Osteocyte (in vitro differentiated cells): ENCODE measurements at regions not wholly inside any gene's neighbourhood (a gene's known extent, or its start where the extent isn't known, plus 50 kb on each side); places are given as distances from the start of the nearest gene placed in this dataset.

ENCODE experiments used
- DNase-seq: peaks from one replicate; pipeline ENCODE4 v3.0.0; 2021; ENCODE audit warnings: mixed read lengths; ENCODE audit not compliant: unreplicated experiment; ENCODE audit errors: extremely low spot score
- H3K27ac Mint-ChIP-seq: one replicate; pipeline ENCODE4 v1.8.0; 2021; ENCODE audit warnings: mild to moderate bottlenecking, mixed read lengths; ENCODE audit not compliant: unreplicated experiment
- H3K27me3 Mint-ChIP-seq: one replicate; pipeline ENCODE4 v1.8.0; 2021; ENCODE audit warnings: mixed read lengths; ENCODE audit not compliant: unreplicated experiment
- H3K36me3 Mint-ChIP-seq: one replicate; pipeline ENCODE4 v1.8.0; 2021; ENCODE audit warnings: mixed read lengths; ENCODE audit not compliant: unreplicated experiment
- H3K4me1 Mint-ChIP-seq: one replicate; pipeline ENCODE4 v1.8.0; 2021; ENCODE audit warnings: mixed read lengths; ENCODE audit not compliant: unreplicated experiment
- H3K4me3 Mint-ChIP-seq: one replicate; pipeline ENCODE4 v1.8.0; 2021; ENCODE audit warnings: mild to moderate bottlenecking, moderate library complexity, mixed read lengths; ENCODE audit not compliant: unreplicated experiment
- H3K9me3 Mint-ChIP-seq: one replicate; pipeline ENCODE4 v1.8.0; 2021; ENCODE audit warnings: mixed read lengths; ENCODE audit not compliant: unreplicated experiment
- CTCF ChIP-seq: fragments of 200-600 bp; sonication (generic); IDR thresholded peaks from 2 replicates; pipeline ENCODE4 v1.5.0; 2021; ENCODE audit warnings: antibody characterized with exemption, mild to moderate bottlenecking, moderate library complexity

- H3K36me3 Mint-ChIP-seq = no peaks in the 10 kb centered on the region
- H3K27ac Mint-ChIP-seq = no peak overlapping the region
- H3K4me3 Mint-ChIP-seq = no peak overlapping the region
- no peaks in the 10 kb centered on the region for H3K27me3 Mint-ChIP-seq
- peaks cover 27% of the 10 kb centered on the region for H3K9me3 Mint-ChIP-seq
- no peak for TF ChIP-seq CTCF
- no peaks in the 10 kb centered on the region for H3K4me1 Mint-ChIP-seq
- DNase-seq = no peak
These were observed 324.3 kb downstream of the GABRG2 start for GRCh38 chr5:162391833-162392232.

DNA sequence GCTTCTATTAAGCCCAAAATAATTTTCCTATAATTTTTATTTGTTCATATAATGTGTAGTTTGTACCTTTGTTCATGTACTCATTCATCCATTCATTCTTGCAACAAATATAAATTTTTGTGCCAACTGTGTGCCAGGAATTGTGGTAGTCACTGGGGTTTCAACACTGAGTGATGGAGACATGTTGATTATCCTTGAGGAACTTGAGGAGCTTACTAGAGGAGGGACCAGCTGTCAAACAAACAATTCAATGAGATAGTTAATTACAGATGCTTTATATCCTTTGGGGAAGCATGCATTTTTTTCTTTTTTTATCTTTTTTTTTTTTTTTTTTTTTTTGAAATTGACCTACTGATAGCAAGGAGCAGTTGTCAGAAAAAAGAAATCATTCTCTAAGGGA lies 324.8 kb downstream of the GABRG2 start:
- peaks cover 32% of the 10 kb centered on the region for H3K9me3 Mint-ChIP-seq
- no peaks in the 10 kb centered on the region for H3K36me3 Mint-ChIP-seq
- no peaks in the 10 kb centered on the region for H3K4me1 Mint-ChIP-seq
- TF ChIP-seq CTCF = no peak
- DNase-seq = no peak
- H3K27ac Mint-ChIP-seq = no peak overlapping the region
- H3K4me3 Mint-ChIP-seq = no peak overlapping the region
- no peaks in the 10 kb centered on the region for H3K27me3 Mint-ChIP-seq

GRCh38 chr5:162393534-162393933 lies 326.0 kb downstream of the GABRG2 start:
- Mint-ChIP-seq H3K4me3 (no peak overlapping the region), H3K9me3 (peaks cover 41% of the 10 kb centered on the region), H3K36me3 (no peaks in the 10 kb centered on the region), H3K4me1 (no peaks in the 10 kb centered on the region), H3K27me3 (no peaks in the 10 kb centered on the region), H3K27ac (no peak overlapping the region)
- DNase-seq = no peak
- TF ChIP-seq CTCF = no peak

- Mint-ChIP-seq H3K4me3 (no peak overlapping the region), H3K4me1 (no peaks in the 10 kb centered on the region), H3K36me3 (no peaks in the 10 kb centered on the region), H3K9me3 (peaks cover 8% of the 10 kb centered on the region), H3K27me3 (no peaks in the 10 kb centered on the region), H3K27ac (no peak overlapping the region)
- no peak for TF ChIP-seq CTCF
- no peak for DNase-seq
These were observed 340.0 kb downstream of the GABRG2 start for GRCh38 chr5:162407614-162408013.

DNA sequence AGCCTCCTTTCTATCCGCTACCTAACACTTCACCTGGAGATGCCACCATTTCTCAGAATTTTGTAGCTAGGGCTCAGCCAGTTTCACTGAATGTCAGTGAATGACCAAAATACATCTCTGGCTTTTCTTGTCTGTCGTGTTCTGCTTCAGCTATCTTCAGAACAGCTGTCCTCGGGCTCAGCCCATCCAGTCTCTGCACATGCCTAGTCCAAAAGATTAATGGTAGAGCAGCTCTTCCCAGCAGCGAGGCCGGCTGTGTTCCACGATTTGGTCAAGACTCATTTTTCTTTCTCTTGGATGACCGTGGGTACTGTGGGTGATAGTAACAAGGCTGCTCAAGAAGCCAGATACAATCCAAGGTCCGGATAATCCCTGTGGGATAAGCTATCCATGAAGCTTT lies 342.8 kb downstream of the GABRG2 start:
- no peak for DNase-seq
- H3K4me1 Mint-ChIP-seq = no peaks in the 10 kb centered on the region
- no peak overlapping the region for H3K4me3 Mint-ChIP-seq
- no peaks in the 10 kb centered on the region for H3K27me3 Mint-ChIP-seq
- H3K36me3 Mint-ChIP-seq = no peaks in the 10 kb centered on the region
- TF ChIP-seq CTCF = no peak
- H3K9me3 Mint-ChIP-seq = peaks cover 8% of the 10 kb centered on the region
- H3K27ac Mint-ChIP-seq = no peak overlapping the region
